ENCODE measurements at regions not wholly inside any gene's neighbourhood (a gene's known extent, or its start where the extent isn't known, plus 50 kb on each side); places are given as distances from the start of the nearest gene placed in this dataset.

DNA sequence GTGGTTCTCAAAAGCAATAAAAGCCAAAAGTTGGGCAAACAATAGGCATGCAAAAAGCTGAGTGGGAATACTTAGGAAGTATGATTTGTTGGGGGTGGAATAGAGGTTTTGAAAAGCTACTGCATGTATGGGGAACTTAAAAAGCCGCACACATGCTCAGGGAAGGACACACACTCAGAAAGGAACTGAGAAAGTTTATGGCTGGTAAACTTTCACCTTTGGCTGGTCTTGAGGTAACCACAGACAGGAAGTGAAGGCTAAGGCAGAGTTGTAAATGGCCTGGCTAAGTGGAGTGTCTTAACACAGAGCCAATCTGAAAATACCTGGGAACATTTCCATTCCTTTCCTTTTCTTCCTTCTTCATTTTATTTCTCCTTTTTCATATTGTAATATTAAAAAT lies 134.5 kb upstream of the EXOC2 start:
- ATAC-seq: no peak
- TF ChIP-seq IKZF2 (IDR thresholded peaks at IDR 0.05) (no peak), ZBED1 (IDR thresholded peaks at IDR 0.05; ENCODE audit: borderline replicate concordance) (no peak), DPF2 (IDR thresholded peaks at IDR 0.05) (no peak), SREBF2 (IDR thresholded peaks at IDR 0.05; ENCODE audit: low read length) (no peak), TAF1 (IDR thresholded peaks at IDR 0.05; ENCODE audit: borderline replicate concordance, low read depth, low read length) (no peak), POLR2AphosphoS2 (IDR thresholded peaks at IDR 0.05; ENCODE audit: low read depth, low read length) (no peak), IRF4 (IDR thresholded peaks at IDR 0.05; ENCODE audit: low read depth, low read length) (no peak), RUNX3 (IDR thresholded peaks at IDR 0.05; ENCODE audit: low read length) (peak; percentile 78), WRNIP1 (IDR thresholded peaks at IDR 0.05; ENCODE audit: borderline replicate concordance, low read depth, low read length) (no peak), EZH2 (IDR thresholded peaks at IDR 0.05; ENCODE audit: borderline replicate concordance, control insufficient read depth, low read depth, low read length) (no peak), SPI1 (IDR thresholded peaks at IDR 0.05; ENCODE audit: borderline replicate concordance, insufficient read depth, low read depth, low read length) (0 out of 2 replicates have a peak, but pooled peaks have one; percentile 36)
- TF ChIP-seq, protein P1, sequence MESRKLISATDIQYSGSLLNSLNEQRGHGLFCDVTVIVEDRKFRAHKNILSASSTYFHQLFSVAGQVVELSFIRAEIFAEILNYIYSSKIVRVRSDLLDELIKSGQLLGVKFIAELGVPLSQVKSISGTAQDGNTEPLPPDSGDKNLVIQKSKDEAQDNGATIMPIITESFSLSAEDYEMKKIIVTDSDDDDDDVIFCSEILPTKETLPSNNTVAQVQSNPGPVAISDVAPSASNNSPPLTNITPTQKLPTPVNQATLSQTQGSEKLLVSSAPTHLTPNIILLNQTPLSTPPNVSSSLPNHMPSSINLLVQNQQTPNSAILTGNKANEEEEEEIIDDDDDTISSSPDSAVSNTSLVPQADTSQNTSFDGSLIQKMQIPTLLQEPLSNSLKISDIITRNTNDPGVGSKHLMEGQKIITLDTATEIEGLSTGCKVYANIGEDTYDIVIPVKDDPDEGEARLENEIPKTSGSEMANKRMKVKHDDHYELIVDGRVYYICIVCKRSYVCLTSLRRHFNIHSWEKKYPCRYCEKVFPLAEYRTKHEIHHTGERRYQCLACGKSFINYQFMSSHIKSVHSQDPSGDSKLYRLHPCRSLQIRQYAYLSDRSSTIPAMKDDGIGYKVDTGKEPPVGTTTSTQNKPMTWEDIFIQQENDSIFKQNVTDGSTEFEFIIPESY (IDR thresholded peaks at IDR 0.05): no peak
- TF ChIP-seq, protein P2, sequence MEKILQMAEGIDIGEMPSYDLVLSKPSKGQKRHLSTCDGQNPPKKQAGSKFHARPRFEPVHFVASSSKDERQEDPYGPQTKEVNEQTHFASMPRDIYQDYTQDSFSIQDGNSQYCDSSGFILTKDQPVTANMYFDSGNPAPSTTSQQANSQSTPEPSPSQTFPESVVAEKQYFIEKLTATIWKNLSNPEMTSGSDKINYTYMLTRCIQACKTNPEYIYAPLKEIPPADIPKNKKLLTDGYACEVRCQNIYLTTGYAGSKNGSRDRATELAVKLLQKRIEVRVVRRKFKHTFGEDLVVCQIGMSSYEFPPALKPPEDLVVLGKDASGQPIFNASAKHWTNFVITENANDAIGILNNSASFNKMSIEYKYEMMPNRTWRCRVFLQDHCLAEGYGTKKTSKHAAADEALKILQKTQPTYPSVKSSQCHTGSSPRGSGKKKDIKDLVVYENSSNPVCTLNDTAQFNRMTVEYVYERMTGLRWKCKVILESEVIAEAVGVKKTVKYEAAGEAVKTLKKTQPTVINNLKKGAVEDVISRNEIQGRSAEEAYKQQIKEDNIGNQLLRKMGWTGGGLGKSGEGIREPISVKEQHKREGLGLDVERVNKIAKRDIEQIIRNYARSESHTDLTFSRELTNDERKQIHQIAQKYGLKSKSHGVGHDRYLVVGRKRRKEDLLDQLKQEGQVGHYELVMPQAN (conservative IDR thresholded peaks at IDR 0.05): no peak
- TF ChIP-seq, protein P3, sequence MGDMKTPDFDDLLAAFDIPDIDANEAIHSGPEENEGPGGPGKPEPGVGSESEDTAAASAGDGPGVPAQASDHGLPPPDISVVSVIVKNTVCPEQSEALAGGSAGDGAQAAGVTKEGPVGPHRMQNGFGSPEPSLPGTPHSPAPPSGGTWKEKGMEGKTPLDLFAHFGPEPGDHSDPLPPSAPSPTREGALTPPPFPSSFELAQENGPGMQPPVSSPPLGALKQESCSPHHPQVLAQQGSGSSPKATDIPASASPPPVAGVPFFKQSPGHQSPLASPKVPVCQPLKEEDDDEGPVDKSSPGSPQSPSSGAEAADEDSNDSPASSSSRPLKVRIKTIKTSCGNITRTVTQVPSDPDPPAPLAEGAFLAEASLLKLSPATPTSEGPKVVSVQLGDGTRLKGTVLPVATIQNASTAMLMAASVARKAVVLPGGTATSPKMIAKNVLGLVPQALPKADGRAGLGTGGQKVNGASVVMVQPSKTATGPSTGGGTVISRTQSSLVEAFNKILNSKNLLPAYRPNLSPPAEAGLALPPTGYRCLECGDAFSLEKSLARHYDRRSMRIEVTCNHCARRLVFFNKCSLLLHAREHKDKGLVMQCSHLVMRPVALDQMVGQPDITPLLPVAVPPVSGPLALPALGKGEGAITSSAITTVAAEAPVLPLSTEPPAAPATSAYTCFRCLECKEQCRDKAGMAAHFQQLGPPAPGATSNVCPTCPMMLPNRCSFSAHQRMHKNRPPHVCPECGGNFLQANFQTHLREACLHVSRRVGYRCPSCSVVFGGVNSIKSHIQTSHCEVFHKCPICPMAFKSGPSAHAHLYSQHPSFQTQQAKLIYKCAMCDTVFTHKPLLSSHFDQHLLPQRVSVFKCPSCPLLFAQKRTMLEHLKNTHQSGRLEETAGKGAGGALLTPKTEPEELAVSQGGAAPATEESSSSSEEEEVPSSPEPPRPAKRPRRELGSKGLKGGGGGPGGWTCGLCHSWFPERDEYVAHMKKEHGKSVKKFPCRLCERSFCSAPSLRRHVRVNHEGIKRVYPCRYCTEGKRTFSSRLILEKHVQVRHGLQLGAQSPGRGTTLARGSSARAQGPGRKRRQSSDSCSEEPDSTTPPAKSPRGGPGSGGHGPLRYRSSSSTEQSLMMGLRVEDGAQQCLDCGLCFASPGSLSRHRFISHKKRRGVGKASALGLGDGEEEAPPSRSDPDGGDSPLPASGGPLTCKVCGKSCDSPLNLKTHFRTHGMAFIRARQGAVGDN (IDR thresholded peaks at IDR 0.05): no peak

More for the DNA sequence above, 134.5 kb upstream of the EXOC2 start:
- Histone ChIP-seq H3K36me3 (ENCODE audit: control insufficient read depth in 2 of 2, insufficient read depth in 2 of 2, low read length in 1 of 2) (no peaks in the 10 kb centered on the region), H3K27me3 (replicated peaks in 1 of 2; ENCODE audit: control insufficient read depth in 2 of 2, insufficient read depth in 2 of 2, low read length in 1 of 2) (no peaks in the 10 kb centered on the region), H3K4me3 (no peak overlapping the region), H3K79me2 (ENCODE audit: control insufficient read depth, insufficient read depth, low read length) (no peaks in the 10 kb centered on the region), H3K27ac (ENCODE audit: control insufficient read depth, insufficient read depth) (no peak overlapping the region), H3K9ac (ENCODE audit: control insufficient read depth, insufficient read depth, low read length) (no peak overlapping the region), H3K4me1 (ENCODE audit: control insufficient read depth, insufficient read depth, low read length) (no peaks in the 10 kb centered on the region; the same call in 1 of the 2 replicates), H2AFZ (ENCODE audit: control insufficient read depth, low read depth, low read length) (no peak overlapping the region), H3K4me2 (ENCODE audit: control insufficient read depth, insufficient read depth) (no peak overlapping the region), H4K20me1 (ENCODE audit: control insufficient read depth, insufficient read depth) (no peaks in the 10 kb centered on the region), H3K9me3 (replicated peaks; ENCODE audit: control insufficient read depth, insufficient read depth, low read length) (peaks cover 10% of the 10 kb centered on the region)
- intact Hi-C loops (cut with micrococcal nuclease; ENCODE audit: unreplicated experiment) (no loop called here), in situ Hi-C loops (cut with MboI) (no loop called here)
- CTCF ChIA-PET: no interaction called here
- SMC1A ChIA-PET (ENCODE audit: uncharacterized antibody, unreplicated experiment): no interaction called here
- RAD21 ChIA-PET (ENCODE audit: unreplicated experiment): no interaction called here
- BruUV-seq (replicated peaks): no TSS peak
- no peak for FAIRE-seq
- peak; percentile 23 for DNase-seq (ENCODE audit: low read depth, low spot score)
- WGBS (ENCODE audit: insufficient coverage, insufficient replicate concordance, low lambda C conversion rate, missing lambda C conversion rate): 5% methylated on average over 1 of the region's 1 CpG
- POLR2A ChIA-PET: no interaction called here

Measured in GM12878 (cell line).